ENCODE measurements at regions not wholly inside any gene's neighbourhood (a gene's known extent, or its start where the extent isn't known, plus 50 kb on each side); places are given as distances from the start of the nearest gene placed in this dataset.

GRCh38 chr3:110966966-110967663 is 104.5 kb upstream of the NECTIN3 start:
- H3K27me3 Mint-ChIP-seq = no peaks in the 10 kb centered on the region
- no peak overlapping the region for H3K4me3 Mint-ChIP-seq
- ChIA-PET POLR2A (no interaction called here), CTCF (no interaction called here)
- DNase-seq (no peak), ATAC-seq (ENCODE audit: low read depth) (no peak)
- H3K9me3 Mint-ChIP-seq = peaks cover 5% of the 10 kb centered on the region
- H3K27ac Mint-ChIP-seq = no peak overlapping the region
- intact Hi-C loops (cut with micrococcal nuclease) = no loop called here
- H3K36me3 Mint-ChIP-seq (ENCODE audit: low read depth) = no peaks in the 10 kb centered on the region
- no peak for TF ChIP-seq CTCF (IDR thresholded peaks at IDR 0.05)
- H3K4me1 Mint-ChIP-seq = no peaks in the 10 kb centered on the region

GRCh38 chr3:110968076-110968475 is 103.5 kb upstream of the NECTIN3 start:
- Mint-ChIP-seq H3K9me3 (no peaks in the 10 kb centered on the region), H3K4me3 (no peak overlapping the region), H3K36me3 (ENCODE audit: low read depth) (no peaks in the 10 kb centered on the region), H3K27me3 (no peaks in the 10 kb centered on the region), H3K4me1 (no peaks in the 10 kb centered on the region), H3K27ac (no peak overlapping the region)
- CTCF ChIA-PET = no interaction called here
- POLR2A ChIA-PET = no interaction called here
- no peak for DNase-seq
- no peak for ATAC-seq (ENCODE audit: low read depth)
- TF ChIP-seq CTCF (IDR thresholded peaks at IDR 0.05) = no peak
- intact Hi-C loops (cut with micrococcal nuclease) = no loop called here

GRCh38 chr3:110969229-110970211 is 102.1 kb upstream of the NECTIN3 start:
- Mint-ChIP-seq H3K27ac (no peak overlapping the region), H3K27me3 (no peaks in the 10 kb centered on the region), H3K4me1 (no peaks in the 10 kb centered on the region), H3K4me3 (no peak overlapping the region), H3K36me3 (ENCODE audit: low read depth) (no peaks in the 10 kb centered on the region), H3K9me3 (no peaks in the 10 kb centered on the region)
- POLR2A ChIA-PET = no interaction called here
- CTCF ChIA-PET = no interaction called here
- no peak for ATAC-seq (ENCODE audit: low read depth)
- no peak for TF ChIP-seq CTCF (IDR thresholded peaks at IDR 0.05)
- DNase-seq = no peak
- intact Hi-C loops (cut with micrococcal nuclease) = no loop called here

GRCh38 chr3:110971010-110971601 is 100.5 kb upstream of the NECTIN3 start:
- ChIA-PET POLR2A (no interaction called here), CTCF (no interaction called here)
- DNase-seq = no peak
- intact Hi-C loops (cut with micrococcal nuclease) = no loop called here
- Mint-ChIP-seq H3K27ac (no peak overlapping the region), H3K9me3 (no peaks in the 10 kb centered on the region), H3K36me3 (ENCODE audit: low read depth) (no peaks in the 10 kb centered on the region), H3K27me3 (no peaks in the 10 kb centered on the region), H3K4me1 (no peaks in the 10 kb centered on the region), H3K4me3 (no peak overlapping the region)
- no peak for TF ChIP-seq CTCF (IDR thresholded peaks at IDR 0.05)
- no peak for ATAC-seq (ENCODE audit: low read depth)

GRCh38 chr3:110973263-110973895 is 98.2 kb upstream of the NECTIN3 start:
- no peak for DNase-seq
- no peaks in the 10 kb centered on the region for H3K9me3 Mint-ChIP-seq
- no peak for ATAC-seq (ENCODE audit: low read depth)
- no peaks in the 10 kb centered on the region for H3K27me3 Mint-ChIP-seq
- POLR2A ChIA-PET = no interaction called here
- CTCF ChIA-PET = no interaction called here
- intact Hi-C loops (cut with micrococcal nuclease) = no loop called here
- H3K4me1 Mint-ChIP-seq = no peaks in the 10 kb centered on the region
- H3K27ac Mint-ChIP-seq = no peak overlapping the region
- no peak overlapping the region for H3K4me3 Mint-ChIP-seq
- no peaks in the 10 kb centered on the region for H3K36me3 Mint-ChIP-seq (ENCODE audit: low read depth)
- no peak for TF ChIP-seq CTCF (IDR thresholded peaks at IDR 0.05)

All from activated B cell treated with CpG ODN at 0.5 μM for 24 hours (primary cell).